RWPE2 (cell line): ENCODE measurements at regions not wholly inside any gene's neighbourhood (a gene's known extent, or its start where the extent isn't known, plus 50 kb on each side); places are given as distances from the start of the nearest gene placed in this dataset.

Source experiments
- ATAC-seq: fragments of 200-7000 bp; cut with Tn5 transposase; 3 replicates; pipeline ENCODE4 v1.9.1; 2021; ENCODE audit warnings: low read depth
- DNase-seq: peaks from one replicate; pipeline ENCODE4 v3.0.0-alpha.2; 2020; ENCODE audit warnings: low spot score
- H3K27ac ChIP-seq: fragments of 450-650 bp; 2 replicates; pipeline ENCODE4 v1.5.1; 2017; ENCODE audit warnings: mild to moderate bottlenecking; ENCODE audit not compliant: poor library complexity, severe bottlenecking
- H3K27me3 ChIP-seq: fragments of 250-450 bp; sonication (Bioruptor Pico); 2 replicates; pipeline ENCODE4 v1.5.1; 2021; ENCODE audit warnings: mild to moderate bottlenecking, moderate library complexity; ENCODE audit not compliant: insufficient read depth, poor library complexity, severe bottlenecking
- H3K36me3 ChIP-seq: fragments of 250-450 bp; sonication (Bioruptor Pico); 2 replicates; pipeline ENCODE4 v1.5.1; 2020; ENCODE audit warnings: low read depth, mild to moderate bottlenecking, moderate library complexity
- H3K4me1 ChIP-seq: fragments of 250-450 bp; sonication (Bioruptor Pico); 2 replicates; pipeline ENCODE4 v1.5.1; 2021; ENCODE audit warnings: mild to moderate bottlenecking, moderate library complexity; ENCODE audit not compliant: insufficient read depth, poor library complexity, severe bottlenecking
- H3K4me3 ChIP-seq: fragments of 250-450 bp; sonication (Bioruptor Pico); 2 replicates; pipeline ENCODE4 v1.5.1; 2021; ENCODE audit warnings: mild to moderate bottlenecking, moderate library complexity; ENCODE audit not compliant: severe bottlenecking
- H3K9me3 ChIP-seq: fragments of 250-450 bp; sonication (Bioruptor Pico); 2 replicates; pipeline ENCODE4 v1.5.1; 2021; ENCODE audit warnings: mild to moderate bottlenecking, moderate library complexity; ENCODE audit not compliant: severe bottlenecking
- CTCF ChIP-seq: fragments of 450-650 bp; IDR thresholded peaks from one replicate; pipeline ENCODE4 v1.5.1; 2017; ENCODE audit warnings: mild to moderate bottlenecking, moderate library complexity; ENCODE audit not compliant: poor library complexity, severe bottlenecking

DNA sequence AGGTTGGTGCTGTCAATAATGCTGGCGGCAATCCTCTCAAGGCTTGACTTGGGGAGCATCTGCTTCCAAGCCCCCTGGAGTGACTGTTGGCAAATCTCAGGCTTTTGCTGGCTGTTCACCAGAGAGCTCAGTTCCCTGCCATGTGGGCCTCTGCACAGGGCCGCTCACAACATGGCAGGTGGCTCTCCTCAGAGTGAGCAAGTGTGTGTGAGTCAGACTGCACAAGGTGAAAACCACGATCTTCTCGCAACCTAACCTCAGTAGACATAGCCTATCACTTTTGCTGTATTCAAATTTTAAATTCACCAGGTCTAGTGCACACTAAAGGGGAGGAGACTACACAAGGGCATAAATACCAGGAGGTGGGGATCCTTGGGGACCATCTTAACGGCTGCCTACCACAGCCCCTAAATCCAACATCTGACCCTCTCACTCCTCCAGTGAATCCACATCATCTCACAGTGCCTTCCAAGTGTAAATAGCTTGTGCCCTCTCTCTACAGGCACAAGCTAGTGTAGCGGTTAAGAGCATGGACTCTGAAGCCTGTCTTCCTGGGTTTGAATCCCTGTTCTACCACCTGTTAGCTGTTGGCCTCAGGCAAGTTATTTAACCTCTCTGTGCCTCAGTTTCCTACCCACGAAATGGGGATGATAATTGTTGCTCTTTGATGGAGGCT is 187.7 kb upstream of the CXCR4 start:
- Histone ChIP-seq H3K36me3 (no peaks in the 10 kb centered on the region), H3K9me3 (no peaks in the 10 kb centered on the region), H3K4me1 (no peaks in the 10 kb centered on the region), H3K27ac (no peak overlapping the region), H3K27me3 (no peaks in the 10 kb centered on the region), H3K4me3 (no peak overlapping the region)
- DNase-seq = no peak
- TF ChIP-seq CTCF = no peak
- ATAC-seq = peak; percentile 51; the same call in 1 of the 3 replicates

DNA sequence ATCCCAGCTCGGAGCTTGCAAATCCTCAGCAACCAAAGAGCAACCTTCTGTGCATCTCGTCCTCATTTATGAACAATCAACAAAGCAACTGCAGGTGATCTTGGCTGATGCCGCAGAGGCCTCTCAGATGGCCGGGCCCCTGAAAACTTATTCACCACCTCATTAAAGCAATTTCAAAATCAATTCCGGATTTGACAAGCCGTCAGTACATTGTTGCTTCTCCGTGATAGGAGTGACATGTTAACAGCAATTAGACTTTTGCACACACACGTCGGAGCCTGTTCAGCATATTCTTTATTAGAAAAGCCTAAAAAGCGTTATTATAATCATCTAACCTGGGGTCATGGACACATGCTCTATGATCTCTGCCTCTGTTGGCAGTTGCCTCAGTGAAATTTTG is 183.1 kb upstream of the CXCR4 start:
- TF ChIP-seq CTCF = no peak
- no peaks in the 10 kb centered on the region for H3K36me3 ChIP-seq

DNA sequence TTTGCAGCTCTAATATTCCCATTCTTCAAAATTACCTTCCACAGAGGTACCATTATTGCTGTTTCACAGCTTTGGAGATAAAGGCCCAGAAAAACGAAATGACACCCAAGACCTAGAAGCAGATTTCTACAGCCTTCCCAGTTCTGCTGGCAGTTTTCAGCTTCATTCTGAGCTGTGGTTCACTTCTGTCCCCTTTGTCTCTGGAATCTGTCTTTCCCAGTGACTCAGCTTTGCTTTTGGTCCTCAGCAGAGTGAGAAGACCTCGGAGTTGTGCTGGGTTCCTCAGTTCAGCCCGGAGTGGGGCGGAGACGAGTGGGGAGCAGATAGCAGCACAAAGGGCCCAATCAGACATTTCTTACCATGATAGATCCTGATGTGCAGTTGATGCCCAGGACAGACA is 180.7 kb upstream of the CXCR4 start:
- H3K27me3 ChIP-seq = no peaks in the 10 kb centered on the region
- no peak for TF ChIP-seq CTCF
- H3K36me3 ChIP-seq = no peaks in the 10 kb centered on the region
- no peak overlapping the region for H3K4me3 ChIP-seq
- no peak overlapping the region for H3K27ac ChIP-seq
- H3K4me1 ChIP-seq = no peaks in the 10 kb centered on the region
- ATAC-seq = no peak
- DNase-seq = no peak
- no peaks in the 10 kb centered on the region for H3K9me3 ChIP-seq

More for the DNA sequence above, 183.1 kb upstream of the CXCR4 start:
- Histone ChIP-seq H3K27ac (no peak overlapping the region), H3K4me1 (no peaks in the 10 kb centered on the region), H3K9me3 (no peaks in the 10 kb centered on the region), H3K27me3 (no peaks in the 10 kb centered on the region), H3K4me3 (no peak overlapping the region)
- ATAC-seq (no peak), DNase-seq (no peak)

DNA sequence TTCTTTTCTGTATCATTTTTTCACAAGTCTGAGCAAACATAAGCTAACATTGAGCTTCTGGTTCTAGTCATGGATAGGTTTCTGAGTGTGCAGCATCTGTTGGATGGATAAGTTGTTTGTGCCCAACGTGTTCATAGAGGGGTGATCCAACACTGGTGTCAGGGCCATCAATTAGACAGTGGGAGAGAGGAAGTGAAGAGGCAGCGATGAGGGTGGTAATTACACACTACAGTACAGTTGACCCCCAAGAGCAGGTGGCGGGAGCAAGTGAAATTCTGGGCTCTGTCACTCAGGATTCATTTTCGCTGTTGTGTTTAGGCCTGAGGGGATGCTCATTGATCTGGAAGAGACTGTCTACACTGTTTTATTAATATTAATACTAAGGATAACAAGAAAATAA is 180.0 kb upstream of the CXCR4 start:
- H3K27ac ChIP-seq = no peak overlapping the region
- no peaks in the 10 kb centered on the region for H3K9me3 ChIP-seq
- H3K27me3 ChIP-seq = no peaks in the 10 kb centered on the region
- DNase-seq (no peak), ATAC-seq (no peak)
- no peaks in the 10 kb centered on the region for H3K36me3 ChIP-seq
- no peaks in the 10 kb centered on the region for H3K4me1 ChIP-seq
- no peak for TF ChIP-seq CTCF
- H3K4me3 ChIP-seq = no peak overlapping the region

DNA sequence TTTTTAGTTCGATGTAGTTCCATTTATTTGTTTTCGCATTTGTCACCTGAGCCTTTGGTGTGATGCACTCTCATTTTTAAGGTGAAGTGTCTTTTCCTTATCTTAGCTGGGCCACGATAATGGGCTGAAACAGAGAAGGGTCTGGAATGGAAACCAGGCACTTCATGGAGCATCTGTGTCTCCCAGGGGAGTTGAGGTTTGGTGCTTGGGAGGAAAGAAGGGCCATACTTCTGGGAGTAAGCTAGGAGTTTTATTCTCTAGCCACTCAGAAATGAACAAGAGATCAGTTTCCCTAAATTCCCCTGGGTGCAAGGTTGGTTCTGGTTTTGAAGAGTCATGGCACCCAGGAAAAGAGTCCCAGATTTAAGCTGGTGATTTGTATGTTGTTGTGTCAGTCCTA is 179.4 kb upstream of the CXCR4 start:
- Histone ChIP-seq H3K4me1 (no peaks in the 10 kb centered on the region), H3K36me3 (no peaks in the 10 kb centered on the region), H3K4me3 (no peak overlapping the region), H3K27me3 (no peaks in the 10 kb centered on the region), H3K9me3 (no peaks in the 10 kb centered on the region), H3K27ac (no peak overlapping the region)
- ATAC-seq = no peak
- no peak for DNase-seq
- TF ChIP-seq CTCF = no peak
